GM21723 (cell line): ENCODE measurements at regions not wholly inside any gene's neighbourhood (a gene's known extent, or its start where the extent isn't known, plus 50 kb on each side); places are given as distances from the start of the nearest gene placed in this dataset.

Experiments
- ATAC-seq: cut with Tn5 transposase; IDR thresholded peaks from one replicate; pipeline ENCODE4 v1.9.1; 2021; ENCODE audit warnings: mild to moderate bottlenecking, moderate library complexity; ENCODE audit not compliant: unreplicated experiment

GRCh38 chr9:1729631-1730030 lies 285.5 kb upstream of the SMARCA2 start:
- no peak for ATAC-seq

- ATAC-seq = no peak
Observed at GRCh38 chr9:1732670-1733069, 282.5 kb upstream of the SMARCA2 start.

- no peak for ATAC-seq
Observed at GRCh38 chr9:1738511-1739100, 276.5 kb upstream of the SMARCA2 start.

- no peak for ATAC-seq
Observed at GRCh38 chr9:1743121-1743960, 271.8 kb upstream of the SMARCA2 start.

GRCh38 chr9:1745980-1746379 lies 269.2 kb upstream of the SMARCA2 start:
- no peak for ATAC-seq

GRCh38 chr9:1747417-1747967 lies 267.7 kb upstream of the SMARCA2 start:
- ATAC-seq = no peak

- ATAC-seq = no peak
Observed at GRCh38 chr9:1748407-1748806, 266.7 kb upstream of the SMARCA2 start.

GRCh38 chr9:1757186-1757585 lies 258.0 kb upstream of the SMARCA2 start:
- ATAC-seq = no peak

- ATAC-seq = peak; percentile 85
Observed at GRCh38 chr9:1759009-1759408, 256.1 kb upstream of the SMARCA2 start.

- no peak for ATAC-seq
Observed at GRCh38 chr9:1759771-1760300, 255.3 kb upstream of the SMARCA2 start.

GRCh38 chr9:1761807-1762206 lies 253.3 kb upstream of the SMARCA2 start:
- no peak for ATAC-seq

- no peak for ATAC-seq
Observed at GRCh38 chr9:1766042-1766441, 249.1 kb upstream of the SMARCA2 start.

- ATAC-seq = no peak
Observed at GRCh38 chr9:1768561-1768960, 246.6 kb upstream of the SMARCA2 start.

GRCh38 chr9:1771094-1771789 lies 243.9 kb upstream of the SMARCA2 start:
- no peak for ATAC-seq

GRCh38 chr9:1775230-1775629 lies 239.9 kb upstream of the SMARCA2 start:
- no peak for ATAC-seq

GRCh38 chr9:1776668-1777067 lies 238.5 kb upstream of the SMARCA2 start:
- ATAC-seq = no peak

GRCh38 chr9:1791191-1791590 lies 224.0 kb upstream of the SMARCA2 start:
- ATAC-seq = no peak

- no peak for ATAC-seq
Observed at GRCh38 chr9:1794547-1795270, 220.4 kb upstream of the SMARCA2 start.

GRCh38 chr9:1804128-1804865 lies 210.8 kb upstream of the SMARCA2 start:
- ATAC-seq = no peak

- ATAC-seq = no peak
Observed at GRCh38 chr9:1829719-1830118, 185.4 kb upstream of the SMARCA2 start.
